ENCODE measurements at regions not wholly inside any gene's neighbourhood (a gene's known extent, or its start where the extent isn't known, plus 50 kb on each side); places are given as distances from the start of the nearest gene placed in this dataset.

DNA sequence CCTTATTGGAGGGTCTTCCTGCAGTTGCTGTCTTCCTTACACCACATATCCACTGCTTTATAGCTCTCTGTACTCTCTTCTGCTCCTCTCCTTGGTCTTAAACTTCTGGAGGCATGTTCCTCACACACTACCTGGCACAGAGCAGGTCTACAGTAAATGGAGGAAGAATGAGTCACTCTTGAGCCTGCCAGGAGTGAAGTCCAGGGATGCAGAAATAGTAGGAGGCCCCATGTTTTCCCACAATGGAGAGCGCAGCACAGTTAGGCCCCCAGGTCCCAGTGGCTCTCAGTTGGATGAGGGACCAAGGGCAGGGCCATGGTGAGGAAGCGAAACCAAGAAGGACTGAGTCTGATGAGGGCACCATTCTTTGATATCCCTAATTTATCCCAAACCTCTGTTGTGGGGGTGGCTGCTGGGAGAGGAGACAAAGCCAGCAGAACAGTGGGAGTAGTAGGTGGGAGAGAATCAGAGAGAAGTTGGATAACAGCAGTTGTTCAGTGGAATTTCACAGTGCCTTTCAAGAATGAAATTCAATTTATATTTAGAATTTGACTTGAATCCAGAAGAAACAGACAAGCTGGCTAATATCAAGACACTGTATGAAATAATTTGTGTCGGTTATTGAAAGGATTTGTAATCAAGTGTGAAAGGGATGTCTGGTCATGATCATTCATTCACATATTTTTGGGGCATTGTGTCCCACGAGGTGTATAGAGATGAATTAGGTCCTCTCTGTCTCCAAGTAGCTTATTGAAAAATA lies 187.8 kb downstream of the HIPK3 start:
- TF ChIP-seq CTCF (IDR thresholded peaks at IDR 0.05) (no peak), EZH2 (IDR thresholded peaks at IDR 0.05; ENCODE audit: borderline replicate concordance, insufficient read depth, low read depth, low read length, poor library complexity, severe bottlenecking) (no peak)

Data from B cell (primary cell).